BJ (cell line): ENCODE measurements at regions not wholly inside any gene's neighbourhood (a gene's known extent, or its start where the extent isn't known, plus 50 kb on each side); places are given as distances from the start of the nearest gene placed in this dataset.

Source experiments
- CTCF ChIA-PET: fragments of 350-600 bp; formaldehyde crosslinking; extraction: SDS; loops from one replicate; lab custom pipeline; 2021; ENCODE audit warnings: antibody characterized with exemption, inconsistent platforms; lab: Yijun Ruan, JAX
- POLR2A ChIA-PET: fragments of 300-600 bp; sonication (Branson Sonifier 250); formaldehyde crosslinking; extraction: SDS; loops from one replicate; lab custom pipeline; 2021; ENCODE audit warnings: antibody characterized with exemption; lab: Charles Lee
- DNase-seq: peaks from one replicate; pipeline ENCODE4 v3.0.0-alpha.2; 2011; ENCODE audit warnings: low read depth
- H3K27me3 ChIP-seq: 2 replicates; pipeline ENCODE4 v1.6.0; 2011; ENCODE audit warnings: low read length; ENCODE audit not compliant: control insufficient read depth, insufficient read depth
- H3K36me3 ChIP-seq: 2 replicates; pipeline ENCODE4 v1.5.1; 2011; ENCODE audit warnings: low read length; ENCODE audit not compliant: control insufficient read depth, insufficient read depth
- H3K4me3 ChIP-seq: 2 replicates; pipeline ENCODE4 v1.5.1; 2011; ENCODE audit warnings: low read depth, mild to moderate bottlenecking, control low read depth, low read length
- CTCF ChIP-seq: IDR thresholded peaks from 2 replicates; pipeline ENCODE4 v1.5.1; 2011; ENCODE audit warnings: low read depth, mild to moderate bottlenecking, control low read depth, inconsistent platforms, low read length, moderate library complexity; ENCODE audit not compliant: insufficient read depth

DNA sequence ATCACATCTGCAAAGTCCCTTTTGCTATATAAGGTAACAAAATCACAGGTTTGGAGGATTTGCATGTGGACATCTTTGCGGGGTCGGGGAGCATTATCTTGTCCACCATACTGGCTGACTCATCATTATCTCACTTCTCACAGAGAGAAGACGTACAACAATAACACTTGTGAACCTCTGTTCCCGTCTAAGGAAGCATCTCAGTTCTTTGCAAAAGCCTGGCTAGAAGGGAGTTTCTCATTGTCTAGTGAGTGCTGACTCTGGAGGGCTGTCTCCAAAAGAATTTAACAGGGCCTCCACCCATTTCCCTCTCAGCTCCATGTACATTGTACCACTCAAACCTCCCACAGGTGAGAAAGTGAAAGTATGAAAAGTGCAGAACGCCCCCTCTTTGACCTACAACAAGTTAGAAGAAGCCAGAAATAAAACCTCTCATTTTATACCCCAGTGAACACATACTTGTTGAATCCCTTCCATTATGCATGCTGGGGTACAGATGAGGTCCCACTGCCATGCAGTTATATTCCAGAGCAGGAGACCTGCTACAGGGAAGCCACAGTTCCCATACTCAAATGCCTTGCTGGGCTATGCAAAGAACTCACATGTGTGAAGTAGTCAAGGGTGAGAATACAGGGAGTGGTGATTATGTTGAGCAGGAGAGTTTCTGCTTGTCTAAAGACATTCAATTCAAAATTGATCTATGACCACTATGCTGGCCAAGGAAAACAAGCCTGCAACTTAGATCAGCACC lies 121.7 kb upstream of the PRDX6 start:
- ChIA-PET CTCF (no interaction called here), POLR2A (no interaction called here)
- no peak for DNase-seq
- no peak for TF ChIP-seq CTCF
- no peak overlapping the region for H3K4me3 ChIP-seq
- no peaks in the 10 kb centered on the region for H3K27me3 ChIP-seq
- H3K36me3 ChIP-seq: no peaks in the 10 kb centered on the region

- CTCF ChIA-PET: no interaction called here
- Histone ChIP-seq H3K4me3 (no peak overlapping the region), H3K36me3 (no peaks in the 10 kb centered on the region), H3K27me3 (no peaks in the 10 kb centered on the region)
- DNase-seq: no peak
- POLR2A ChIA-PET: interaction anchor here (0.6 kb wide), 2 partner anchors 73 to 558 kb away, joined by 3 to 4 read pairs; no protein-coding TSS in a partner anchor
- TF ChIP-seq CTCF: no peak
These were observed 120.9 kb upstream of the PRDX6 start for GRCh38 chr1:173356191-173356762.

DNA sequence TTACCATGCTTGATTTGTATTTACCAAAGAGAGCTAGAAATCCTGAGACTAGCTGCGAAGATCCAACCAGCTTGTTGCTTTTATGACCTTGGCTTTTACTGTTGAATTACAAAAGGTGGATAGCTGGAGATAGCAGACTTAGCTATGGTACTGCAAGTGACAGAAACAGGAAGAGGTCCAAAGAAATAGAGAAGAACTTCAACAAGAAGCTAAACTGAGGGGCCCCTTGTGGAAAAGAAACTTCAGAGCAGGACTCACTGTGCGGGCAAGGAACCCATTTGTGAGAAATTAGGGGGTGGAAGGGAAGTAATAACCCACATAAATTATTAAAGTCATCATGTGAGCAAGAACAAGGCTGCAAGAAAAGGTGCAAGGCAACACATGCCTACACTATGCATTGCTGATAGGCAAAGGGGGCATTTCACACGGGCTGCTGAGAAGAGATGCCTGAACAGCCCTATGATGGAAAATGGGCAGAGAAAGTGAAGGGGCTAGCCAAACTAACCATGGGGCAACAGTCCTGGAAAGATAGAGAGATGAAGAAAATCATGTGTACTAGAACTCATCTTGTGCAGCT lies 116.6 kb upstream of the PRDX6 start:
- H3K27me3 ChIP-seq: no peaks in the 10 kb centered on the region
- TF ChIP-seq CTCF: no peak
- no peak overlapping the region for H3K4me3 ChIP-seq
- DNase-seq: no peak
- POLR2A ChIA-PET: no interaction called here
- no peaks in the 10 kb centered on the region for H3K36me3 ChIP-seq
- CTCF ChIA-PET: interaction anchor here (1.2 kb wide), 1 partner anchor 615 kb away, joined by 4 read pairs; no protein-coding TSS in a partner anchor

DNA sequence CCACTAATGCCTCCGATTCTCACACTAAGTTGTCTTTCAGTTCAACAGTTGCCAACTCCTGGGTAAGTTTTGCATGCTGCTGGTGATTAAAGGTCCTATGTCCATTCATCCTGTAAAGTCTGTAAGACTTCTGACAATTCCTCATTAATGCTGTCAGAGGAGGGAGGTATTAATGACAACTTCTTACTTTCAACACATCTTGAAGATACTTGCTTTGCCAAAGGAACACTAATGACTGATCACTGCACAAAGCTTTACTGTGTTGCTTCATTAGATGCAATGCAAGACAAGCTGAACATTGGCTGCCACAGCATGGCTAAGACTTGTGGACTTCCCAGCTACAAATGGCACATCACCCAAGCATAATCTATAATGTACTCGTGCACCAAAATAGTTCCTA lies 114.6 kb upstream of the PRDX6 start:
- H3K4me3 ChIP-seq: no peak overlapping the region
- DNase-seq: no peak
- no peaks in the 10 kb centered on the region for H3K27me3 ChIP-seq
- TF ChIP-seq CTCF: no peak
- ChIA-PET CTCF (no interaction called here), POLR2A (no interaction called here)
- no peaks in the 10 kb centered on the region for H3K36me3 ChIP-seq

DNA sequence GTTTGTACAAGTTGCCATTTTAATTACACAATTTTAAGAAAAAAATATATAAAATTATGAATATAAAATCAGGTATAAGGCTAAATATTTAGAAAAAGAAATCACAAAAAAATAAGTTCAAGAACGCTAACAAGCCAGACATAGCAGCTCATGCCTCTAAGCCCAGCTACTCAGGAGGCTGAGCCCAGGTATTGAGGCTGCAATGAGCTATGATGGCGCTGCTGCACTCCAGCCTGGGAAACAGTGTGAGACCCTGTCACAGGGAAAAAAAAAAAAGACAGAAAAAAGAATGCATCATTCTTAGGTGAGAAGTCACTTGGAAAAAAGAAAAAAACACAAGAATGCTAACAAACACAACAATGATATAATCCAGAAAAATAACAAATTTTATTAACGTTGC lies 112.3 kb upstream of the PRDX6 start:
- no peak for DNase-seq
- Histone ChIP-seq H3K36me3 (no peaks in the 10 kb centered on the region), H3K4me3 (no peak overlapping the region), H3K27me3 (no peaks in the 10 kb centered on the region)
- POLR2A ChIA-PET: no interaction called here
- no peak for TF ChIP-seq CTCF
- CTCF ChIA-PET: no interaction called here
